ENCODE measurements at regions not wholly inside any gene's neighbourhood (a gene's known extent, or its start where the extent isn't known, plus 50 kb on each side); places are given as distances from the start of the nearest gene placed in this dataset.
"Not testable (repeated sequence)": the region's sequence is repeated elsewhere in the genome, so short reads cannot be mapped to it uniquely, and the experiment has no call there.

GRCh38 chr10:2881720-2882620 is 185.4 kb upstream of the PFKP start:
- DNase-seq (no peak), ATAC-seq (no peak)
- intact Hi-C loops (cut with micrococcal nuclease) = no loop called here

- intact Hi-C loops (cut with micrococcal nuclease); ATAC-seq; DNase-seq: not testable (repeated sequence)
Measured at GRCh38 chr10:2880050-2880449, 187.3 kb upstream of the PFKP start.

GRCh38 chr10:2878818-2879217 is 188.5 kb upstream of the PFKP start:
- ATAC-seq = no peak
- no peak for DNase-seq
- intact Hi-C loops (cut with micrococcal nuclease) = no loop called here

- intact Hi-C loops (cut with micrococcal nuclease) = no loop called here
- ATAC-seq (no peak), DNase-seq (no peak)
Measured at GRCh38 chr10:2876032-2876431, 191.3 kb upstream of the PFKP start.

GRCh38 chr10:2874963-2875362 is 192.4 kb upstream of the PFKP start:
- DNase-seq (no peak), ATAC-seq (peak; percentile 22)
- intact Hi-C loops (cut with micrococcal nuclease) = no loop called here

- ATAC-seq (no peak), DNase-seq (no peak)
- intact Hi-C loops (cut with micrococcal nuclease) = no loop called here
Measured at GRCh38 chr10:2873769-2874168, 193.6 kb upstream of the PFKP start.

GRCh38 chr10:2871673-2872219 is 195.6 kb upstream of the PFKP start:
- intact Hi-C loops (cut with micrococcal nuclease) = no loop called here
- no peak for DNase-seq

GRCh38 chr10:2870654-2871053 is 196.7 kb upstream of the PFKP start:
- ATAC-seq = no peak
- intact Hi-C loops (cut with micrococcal nuclease) = no loop called here
- no peak for DNase-seq

More at GRCh38 chr10:2871673-2872219, 195.6 kb upstream of the PFKP start:
- no peak for ATAC-seq

GRCh38 chr10:2867788-2868299 is 199.5 kb upstream of the PFKP start:
- ATAC-seq (no peak), DNase-seq (no peak)
- intact Hi-C loops (cut with micrococcal nuclease) = no loop called here

GRCh38 chr10:2866569-2866968 is 200.8 kb upstream of the PFKP start:
- no peak for ATAC-seq
- intact Hi-C loops (cut with micrococcal nuclease) = no loop called here
- no peak for DNase-seq

GRCh38 chr10:2861632-2862210 is 205.6 kb upstream of the PFKP start:
- ATAC-seq (no peak), DNase-seq (no peak)
- intact Hi-C loops (cut with micrococcal nuclease) = no loop called here

- intact Hi-C loops (cut with micrococcal nuclease) = no loop called here
- DNase-seq (no peak), ATAC-seq (no peak)
Measured at GRCh38 chr10:2858452-2858851, 208.9 kb upstream of the PFKP start.

- DNase-seq = no peak
- intact Hi-C loops (cut with micrococcal nuclease) = no loop called here
- ATAC-seq = no peak
Measured at GRCh38 chr10:2856598-2856997, 210.8 kb upstream of the PFKP start.

- DNase-seq = no peak
- intact Hi-C loops (cut with micrococcal nuclease) = no loop called here
- no peak for ATAC-seq
Measured at GRCh38 chr10:2852574-2853323, 214.6 kb upstream of the PFKP start.

GRCh38 chr10:2851566-2851965 is 215.8 kb upstream of the PFKP start:
- DNase-seq (no peak), ATAC-seq (no peak)
- intact Hi-C loops (cut with micrococcal nuclease) = no loop called here

- ATAC-seq (no peak), DNase-seq (no peak)
Measured at GRCh38 chr10:2850202-2850601, 217.1 kb upstream of the PFKP start.

GRCh38 chr10:2844925-2845324 is 222.4 kb upstream of the PFKP start:
- DNase-seq (no peak), ATAC-seq (no peak)
- intact Hi-C loops (cut with micrococcal nuclease) = no loop called here

More at GRCh38 chr10:2850202-2850601, 217.1 kb upstream of the PFKP start:
- intact Hi-C loops (cut with micrococcal nuclease) = no loop called here

- intact Hi-C loops (cut with micrococcal nuclease) = no loop called here
- DNase-seq = peak; percentile 61
- ATAC-seq = no peak
Measured at GRCh38 chr10:2839081-2839725, 228.1 kb upstream of the PFKP start.

- intact Hi-C loops (cut with micrococcal nuclease) = no loop called here
- no peak for ATAC-seq
- DNase-seq = no peak
Measured at GRCh38 chr10:2837674-2838073, 229.7 kb upstream of the PFKP start.

Measured in left ventricle myocardium superior (tissue), 1 donor.